ENCODE measurements at regions not wholly inside any gene's neighbourhood (a gene's known extent, or its start where the extent isn't known, plus 50 kb on each side); places are given as distances from the start of the nearest gene placed in this dataset.
"Not testable (repeated sequence)": the region's sequence is repeated elsewhere in the genome, so short reads cannot be mapped to it uniquely, and the experiment has no call there.

GRCh38 chr15:91412138-91412928 is 312.3 kb downstream of the SV2B start:
- no peak overlapping the region for H3K9ac ChIP-seq (ENCODE audit: low read depth in 1 of 2, low read length in 2 of 2)
- H3K4me1 ChIP-seq (ENCODE audit: control insufficient read depth in 1 of 2, insufficient read depth in 2 of 2, low read length in 2 of 2): peaks cover 4 to 10% of the 10 kb centered on the region in 2 donors
- H3K27ac ChIP-seq (ENCODE audit: low read depth, low read length): no peak overlapping the region
- H3K36me3 ChIP-seq (ENCODE audit: control insufficient read depth in 1 of 2, insufficient read depth in 2 of 2, low read length in 2 of 2): no peaks in the 10 kb centered on the region
- no peak overlapping the region for H3K4me3 ChIP-seq (ENCODE audit: low read depth in 1 of 2, low read length in 2 of 2)
- H3K27me3 ChIP-seq (ENCODE audit: control insufficient read depth in 1 of 2, insufficient read depth in 2 of 2, low read length in 2 of 2): no peaks in the 10 kb centered on the region
- no peaks in the 10 kb centered on the region for H3K9me3 ChIP-seq (ENCODE audit: control insufficient read depth in 1 of 2, low read length in 2 of 2)

GRCh38 chr15:91413142-91413541 is 313.1 kb downstream of the SV2B start:
- no peaks in the 10 kb centered on the region for H3K9me3 ChIP-seq (ENCODE audit: control insufficient read depth in 1 of 2, low read length in 2 of 2)
- H3K27me3 ChIP-seq (ENCODE audit: control insufficient read depth in 1 of 2, insufficient read depth in 2 of 2, low read length in 2 of 2): no peaks in the 10 kb centered on the region
- H3K4me1 ChIP-seq (ENCODE audit: control insufficient read depth in 1 of 2, insufficient read depth in 2 of 2, low read length in 2 of 2): peaks cover 0 to 6% of the 10 kb centered on the region in 2 donors
- no peak overlapping the region for H3K9ac ChIP-seq (ENCODE audit: low read depth in 1 of 2, low read length in 2 of 2)
- no peak overlapping the region for H3K27ac ChIP-seq (ENCODE audit: low read depth, low read length)
- H3K4me3 ChIP-seq (ENCODE audit: low read depth in 1 of 2, low read length in 2 of 2): no peak overlapping the region
- no peaks in the 10 kb centered on the region for H3K36me3 ChIP-seq (ENCODE audit: control insufficient read depth in 1 of 2, insufficient read depth in 2 of 2, low read length in 2 of 2)

DNA sequence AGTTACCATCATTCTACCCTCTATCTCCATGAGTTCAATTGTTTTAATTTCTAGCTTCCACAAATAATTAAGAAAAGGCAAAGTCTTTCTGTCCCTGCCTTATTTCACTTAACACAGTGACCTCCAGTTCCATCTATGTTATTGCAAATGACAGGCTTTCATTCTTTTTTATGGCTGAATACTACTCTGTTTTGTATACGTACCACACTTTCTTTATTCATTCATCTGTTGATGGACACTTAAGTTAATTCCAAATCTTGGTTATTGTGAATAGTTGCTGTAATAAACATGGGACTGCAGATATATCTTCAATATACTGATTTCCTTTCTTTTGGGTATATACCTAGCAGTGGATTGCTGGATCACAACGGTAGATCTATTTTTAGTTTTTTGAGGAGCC is 314.1 kb downstream of the SV2B start:
- no peaks in the 10 kb centered on the region for H3K36me3 ChIP-seq (ENCODE audit: control insufficient read depth in 1 of 2, insufficient read depth in 2 of 2, low read length in 2 of 2)
- H3K4me3 ChIP-seq (ENCODE audit: low read depth in 1 of 2, low read length in 2 of 2): no peak overlapping the region
- no peak overlapping the region for H3K27ac ChIP-seq (ENCODE audit: low read depth, low read length)
- H3K4me1 ChIP-seq (ENCODE audit: control insufficient read depth in 1 of 2, insufficient read depth in 2 of 2, low read length in 2 of 2): no peaks in the 10 kb centered on the region
- H3K9me3 ChIP-seq (ENCODE audit: control insufficient read depth in 1 of 2, low read length in 2 of 2): no peaks in the 10 kb centered on the region
- no peaks in the 10 kb centered on the region for H3K27me3 ChIP-seq (ENCODE audit: control insufficient read depth in 1 of 2, insufficient read depth in 2 of 2, low read length in 2 of 2)
- no peak overlapping the region for H3K9ac ChIP-seq (ENCODE audit: low read depth in 1 of 2, low read length in 2 of 2)

GRCh38 chr15:91415258-91415657 is 315.2 kb downstream of the SV2B start:
- not testable (repeated sequence) for H3K4me3 ChIP-seq (ENCODE audit: low read depth in 1 of 2, low read length in 2 of 2); H3K9me3 ChIP-seq (ENCODE audit: control insufficient read depth in 1 of 2, low read length in 2 of 2); H3K27me3 ChIP-seq (ENCODE audit: control insufficient read depth in 1 of 2, insufficient read depth in 2 of 2, low read length in 2 of 2)

GRCh38 chr15:91420689-91421088 is 320.6 kb downstream of the SV2B start:
- no peaks in the 10 kb centered on the region for H3K9me3 ChIP-seq (ENCODE audit: control insufficient read depth in 1 of 2, low read length in 2 of 2)
- H3K27ac ChIP-seq (ENCODE audit: low read depth, low read length): no peak overlapping the region
- H3K27me3 ChIP-seq (ENCODE audit: control insufficient read depth in 1 of 2, insufficient read depth in 2 of 2, low read length in 2 of 2): no peaks in the 10 kb centered on the region
- H3K9ac ChIP-seq (ENCODE audit: low read depth in 1 of 2, low read length in 2 of 2): no peak overlapping the region
- H3K4me3 ChIP-seq (ENCODE audit: low read depth in 1 of 2, low read length in 2 of 2): no peak overlapping the region
- no peaks in the 10 kb centered on the region for H3K36me3 ChIP-seq (ENCODE audit: control insufficient read depth in 1 of 2, insufficient read depth in 2 of 2, low read length in 2 of 2)
- H3K4me1 ChIP-seq (ENCODE audit: control insufficient read depth in 1 of 2, insufficient read depth in 2 of 2, low read length in 2 of 2): no peaks in the 10 kb centered on the region

More at GRCh38 chr15:91415258-91415657, 315.2 kb downstream of the SV2B start:
- H3K36me3 ChIP-seq (ENCODE audit: control insufficient read depth in 1 of 2, insufficient read depth in 2 of 2, low read length in 2 of 2); H3K4me1 ChIP-seq (ENCODE audit: control insufficient read depth in 1 of 2, insufficient read depth in 2 of 2, low read length in 2 of 2); H3K9ac ChIP-seq (ENCODE audit: low read depth in 1 of 2, low read length in 2 of 2); H3K27ac ChIP-seq (ENCODE audit: low read depth, low read length): not testable (repeated sequence)

- Histone ChIP-seq H3K9me3 (ENCODE audit: control insufficient read depth in 1 of 2, low read length in 2 of 2) (no peaks in the 10 kb centered on the region), H3K36me3 (ENCODE audit: control insufficient read depth in 1 of 2, insufficient read depth in 2 of 2, low read length in 2 of 2) (no peaks in the 10 kb centered on the region), H3K4me1 (ENCODE audit: control insufficient read depth in 1 of 2, insufficient read depth in 2 of 2, low read length in 2 of 2) (no peaks in the 10 kb centered on the region), H3K27ac (ENCODE audit: low read depth, low read length) (no peak overlapping the region), H3K4me3 (ENCODE audit: low read depth in 1 of 2, low read length in 2 of 2) (no peak overlapping the region), H3K9ac (ENCODE audit: low read depth in 1 of 2, low read length in 2 of 2) (no peak overlapping the region), H3K27me3 (ENCODE audit: control insufficient read depth in 1 of 2, insufficient read depth in 2 of 2, low read length in 2 of 2) (no peaks in the 10 kb centered on the region)
Measured at GRCh38 chr15:91422797-91423196, 322.7 kb downstream of the SV2B start.

DNA sequence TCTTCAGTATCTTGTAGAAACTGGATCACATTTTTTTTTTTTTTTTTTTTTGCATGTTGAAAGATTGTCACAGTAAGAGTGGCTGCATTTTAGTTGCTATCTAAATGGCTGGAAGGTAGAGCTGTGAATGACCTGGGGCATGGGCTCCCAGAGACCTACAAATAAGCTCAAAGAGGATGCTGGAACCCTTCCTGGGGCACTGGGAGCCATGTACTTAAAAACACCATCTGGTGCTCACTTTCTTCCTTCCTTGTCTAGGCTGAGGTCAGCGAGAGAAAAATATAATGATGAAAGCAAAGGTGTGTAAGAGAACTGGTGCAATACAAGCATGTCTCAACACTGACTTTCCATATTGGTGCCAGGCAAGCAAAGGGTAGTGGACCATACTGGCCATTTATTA is 323.9 kb downstream of the SV2B start:
- no peaks in the 10 kb centered on the region for H3K27me3 ChIP-seq (ENCODE audit: control insufficient read depth in 1 of 2, insufficient read depth in 2 of 2, low read length in 2 of 2)
- no peak overlapping the region for H3K27ac ChIP-seq (ENCODE audit: low read depth, low read length)
- no peaks in the 10 kb centered on the region for H3K9me3 ChIP-seq (ENCODE audit: control insufficient read depth in 1 of 2, low read length in 2 of 2)

DNA sequence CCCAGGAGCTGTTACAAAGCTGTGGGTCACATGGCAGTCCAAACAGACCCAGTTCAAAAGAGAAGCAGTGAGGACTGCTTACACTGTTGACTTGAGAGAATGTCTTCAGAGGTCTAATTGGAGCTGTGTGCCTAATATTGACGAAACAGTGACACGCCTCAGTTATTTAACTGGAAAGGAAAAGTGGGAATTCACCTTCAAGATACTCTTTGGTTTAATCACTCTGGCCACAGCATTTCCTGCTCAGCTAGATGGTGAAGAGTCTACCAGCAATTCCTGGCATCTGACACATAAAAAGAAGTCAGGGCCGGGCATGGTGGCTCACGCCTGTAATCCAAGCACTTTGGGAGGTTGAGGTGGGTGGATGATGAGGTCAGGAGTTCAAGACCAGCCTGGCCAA is 326.4 kb downstream of the SV2B start:
- Histone ChIP-seq H3K27me3 (ENCODE audit: control insufficient read depth in 1 of 2, insufficient read depth in 2 of 2, low read length in 2 of 2) (no peaks in the 10 kb centered on the region), H3K4me3 (ENCODE audit: low read depth in 1 of 2, low read length in 2 of 2) (no peak overlapping the region), H3K9me3 (ENCODE audit: control insufficient read depth in 1 of 2, low read length in 2 of 2) (no peaks in the 10 kb centered on the region), H3K4me1 (ENCODE audit: control insufficient read depth in 1 of 2, insufficient read depth in 2 of 2, low read length in 2 of 2) (no peaks in the 10 kb centered on the region), H3K27ac (ENCODE audit: low read depth, low read length) (no peak overlapping the region), H3K9ac (ENCODE audit: low read depth in 1 of 2, low read length in 2 of 2) (no peak overlapping the region), H3K36me3 (ENCODE audit: control insufficient read depth in 1 of 2, insufficient read depth in 2 of 2, low read length in 2 of 2) (no peaks in the 10 kb centered on the region)

More for the DNA sequence above, 323.9 kb downstream of the SV2B start:
- no peak overlapping the region for H3K9ac ChIP-seq (ENCODE audit: low read depth in 1 of 2, low read length in 2 of 2)
- no peak overlapping the region for H3K4me3 ChIP-seq (ENCODE audit: low read depth in 1 of 2, low read length in 2 of 2)
- H3K36me3 ChIP-seq (ENCODE audit: control insufficient read depth in 1 of 2, insufficient read depth in 2 of 2, low read length in 2 of 2): no peaks in the 10 kb centered on the region
- H3K4me1 ChIP-seq (ENCODE audit: control insufficient read depth in 1 of 2, insufficient read depth in 2 of 2, low read length in 2 of 2): no peaks in the 10 kb centered on the region

DNA sequence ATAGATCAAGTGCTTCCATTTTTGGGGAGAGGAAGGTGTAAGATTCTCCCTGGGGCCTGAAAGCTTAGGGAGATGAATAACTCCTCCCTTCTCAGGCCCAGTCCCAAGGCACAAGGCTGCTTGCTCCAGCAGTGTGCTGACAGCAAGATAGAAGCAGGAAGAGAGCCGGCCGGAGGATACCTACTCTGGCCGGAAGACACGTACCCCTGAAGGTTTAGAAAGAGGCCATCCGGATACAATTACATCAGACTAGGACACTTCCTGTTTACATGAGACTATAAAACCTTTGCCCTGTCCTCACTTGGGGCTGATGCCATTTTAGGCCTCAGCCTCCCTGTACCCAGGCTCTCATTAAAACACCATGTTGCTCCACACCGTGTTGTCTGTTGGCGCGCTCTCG is 329.9 kb downstream of the SV2B start:
- Histone ChIP-seq H3K27me3 (ENCODE audit: control insufficient read depth in 1 of 2, insufficient read depth in 2 of 2, low read length in 2 of 2) (no peaks in the 10 kb centered on the region), H3K4me1 (ENCODE audit: control insufficient read depth in 1 of 2, insufficient read depth in 2 of 2, low read length in 2 of 2) (no peaks in the 10 kb centered on the region), H3K4me3 (ENCODE audit: low read depth in 1 of 2, low read length in 2 of 2) (no peak overlapping the region), H3K27ac (ENCODE audit: low read depth, low read length) (no peak overlapping the region), H3K36me3 (ENCODE audit: control insufficient read depth in 1 of 2, insufficient read depth in 2 of 2, low read length in 2 of 2) (no peaks in the 10 kb centered on the region), H3K9me3 (ENCODE audit: control insufficient read depth in 1 of 2, low read length in 2 of 2) (no peaks in the 10 kb centered on the region), H3K9ac (ENCODE audit: low read depth in 1 of 2, low read length in 2 of 2) (no peak overlapping the region)

DNA sequence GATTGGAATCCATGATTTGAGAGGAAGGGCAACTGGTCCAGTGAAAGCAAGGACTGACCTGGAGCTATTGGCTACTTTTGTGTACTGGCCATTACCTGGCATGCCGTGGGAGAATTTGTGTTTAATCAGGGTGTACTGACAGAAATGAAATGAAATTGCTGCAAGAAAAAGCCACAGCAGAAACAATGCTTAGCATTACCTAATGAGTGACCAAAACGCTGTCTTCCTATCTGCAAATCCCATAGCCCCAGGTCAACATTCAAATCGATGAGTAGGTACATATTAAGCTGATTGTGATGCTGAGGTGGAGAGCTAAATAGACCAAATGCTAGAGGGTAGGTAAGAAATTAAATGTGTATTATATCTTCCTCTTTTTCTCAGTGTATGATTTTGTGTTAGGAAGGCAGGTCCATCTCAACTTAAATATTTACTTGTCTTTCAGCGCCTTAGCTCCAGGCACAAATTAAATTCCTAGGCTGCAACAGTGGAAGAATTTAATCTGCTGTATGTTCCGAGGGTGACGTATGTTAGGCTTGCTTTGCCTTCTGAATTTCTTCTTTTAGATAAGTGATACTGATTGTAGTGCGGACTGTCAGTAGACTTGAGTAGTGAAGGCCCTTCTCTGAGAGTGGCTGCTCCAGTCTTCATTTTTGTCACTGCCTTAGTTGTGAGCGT is 331.1 kb downstream of the SV2B start:
- Histone ChIP-seq H3K36me3 (ENCODE audit: control insufficient read depth in 1 of 2, insufficient read depth in 2 of 2, low read length in 2 of 2) (no peaks in the 10 kb centered on the region), H3K4me1 (ENCODE audit: control insufficient read depth in 1 of 2, insufficient read depth in 2 of 2, low read length in 2 of 2) (no peaks in the 10 kb centered on the region), H3K27me3 (ENCODE audit: control insufficient read depth in 1 of 2, insufficient read depth in 2 of 2, low read length in 2 of 2) (no peaks in the 10 kb centered on the region), H3K4me3 (ENCODE audit: low read depth in 1 of 2, low read length in 2 of 2) (no peak overlapping the region), H3K27ac (ENCODE audit: low read depth, low read length) (no peak overlapping the region), H3K9ac (ENCODE audit: low read depth in 1 of 2, low read length in 2 of 2) (no peak overlapping the region), H3K9me3 (ENCODE audit: control insufficient read depth in 1 of 2, low read length in 2 of 2) (no peaks in the 10 kb centered on the region)

Measured in duodenal mucosa (tissue), 2 donors.